ENCODE measurements at regions not wholly inside any gene's neighbourhood (a gene's known extent, or its start where the extent isn't known, plus 50 kb on each side); places are given as distances from the start of the nearest gene placed in this dataset.

GRCh38 chr20:57112448-57112847 is 154.0 kb downstream of the BMP7 start:
- no peak for DNase-seq

- DNase-seq = no peak
Measured at GRCh38 chr20:57114290-57115005, 152.0 kb downstream of the BMP7 start.

- no peak for DNase-seq
Measured at GRCh38 chr20:57117296-57117695, 149.1 kb downstream of the BMP7 start.

GRCh38 chr20:57118107-57118769 is 148.2 kb downstream of the BMP7 start:
- DNase-seq = peak; percentile 9

All from DMS53 (cell line).